Prostate gland (tissue), 2 donors: ENCODE measurements at regions not wholly inside any gene's neighbourhood (a gene's known extent, or its start where the extent isn't known, plus 50 kb on each side); places are given as distances from the start of the nearest gene placed in this dataset.

Experiments used
- POLR2A ChIP-seq: fragments of 450-650 bp; IDR thresholded peaks from one replicate; pipeline ENCODE4 v1.6.1; 2016; ENCODE audit warnings: antibody characterized with exemption, mild to moderate bottlenecking
- POLR2AphosphoS5 ChIP-seq: sonication (generic); formaldehyde crosslinking; IDR thresholded peaks from one replicate; pipeline ENCODE4 v1.6.1; 2017; ENCODE audit warnings: antibody characterized with exemption
- TF ChIP-seq, protein P1 (sequence below), 4 experiments: fragments of 200-600 bp in 2 of 4; fragments of 450-650 bp in 2 of 4; sonication (generic) in 2 of 4; IDR thresholded peaks; 1 replicate in 3 of 4; 2 replicates in 1 of 4; pipeline ENCODE4 v1.5.1; 2016 to 2019; ENCODE audit warnings: antibody characterized with exemption in 4 of 4, mild to moderate bottlenecking in 2 of 4, moderate library complexity in 2 of 4

DNA sequence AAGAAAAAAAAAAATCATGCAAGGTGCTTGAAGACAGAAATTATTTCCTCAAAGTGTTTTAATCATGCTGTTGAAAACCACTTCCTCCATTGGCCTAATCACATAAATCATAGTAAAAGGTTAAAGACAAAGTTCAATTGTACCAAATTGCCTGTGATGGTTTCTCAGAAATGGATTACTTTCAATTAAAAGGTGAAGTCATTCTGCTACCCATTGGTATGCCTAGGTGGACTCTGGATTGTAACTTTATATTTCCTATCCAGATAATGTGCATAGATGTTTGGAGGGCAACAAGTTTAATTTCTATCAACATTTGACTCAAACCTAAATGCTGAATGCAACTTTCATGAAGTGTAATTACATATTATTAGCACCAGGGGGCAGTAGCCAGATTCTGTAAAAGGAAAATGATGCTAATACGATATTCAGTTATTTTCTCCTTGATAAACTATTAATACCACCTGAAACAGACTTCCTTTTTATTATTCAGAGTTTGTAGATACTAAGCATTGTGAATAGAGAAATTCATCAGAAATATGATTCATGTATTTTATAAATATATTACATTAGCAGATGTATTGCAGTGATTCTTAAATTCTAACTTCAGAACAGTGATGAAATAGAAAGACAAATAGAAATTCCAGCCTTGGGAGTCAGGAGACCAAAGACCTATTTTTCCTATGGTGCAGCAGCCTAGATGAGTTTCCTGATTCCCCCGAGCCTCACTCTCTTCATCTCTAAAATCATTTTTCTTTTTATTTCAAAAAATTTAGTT, 148.2 kb downstream of the CAAP1 start:
- no peak for TF ChIP-seq POLR2AphosphoS5
- TF ChIP-seq, protein P1, sequence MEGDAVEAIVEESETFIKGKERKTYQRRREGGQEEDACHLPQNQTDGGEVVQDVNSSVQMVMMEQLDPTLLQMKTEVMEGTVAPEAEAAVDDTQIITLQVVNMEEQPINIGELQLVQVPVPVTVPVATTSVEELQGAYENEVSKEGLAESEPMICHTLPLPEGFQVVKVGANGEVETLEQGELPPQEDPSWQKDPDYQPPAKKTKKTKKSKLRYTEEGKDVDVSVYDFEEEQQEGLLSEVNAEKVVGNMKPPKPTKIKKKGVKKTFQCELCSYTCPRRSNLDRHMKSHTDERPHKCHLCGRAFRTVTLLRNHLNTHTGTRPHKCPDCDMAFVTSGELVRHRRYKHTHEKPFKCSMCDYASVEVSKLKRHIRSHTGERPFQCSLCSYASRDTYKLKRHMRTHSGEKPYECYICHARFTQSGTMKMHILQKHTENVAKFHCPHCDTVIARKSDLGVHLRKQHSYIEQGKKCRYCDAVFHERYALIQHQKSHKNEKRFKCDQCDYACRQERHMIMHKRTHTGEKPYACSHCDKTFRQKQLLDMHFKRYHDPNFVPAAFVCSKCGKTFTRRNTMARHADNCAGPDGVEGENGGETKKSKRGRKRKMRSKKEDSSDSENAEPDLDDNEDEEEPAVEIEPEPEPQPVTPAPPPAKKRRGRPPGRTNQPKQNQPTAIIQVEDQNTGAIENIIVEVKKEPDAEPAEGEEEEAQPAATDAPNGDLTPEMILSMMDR (IDR thresholded peaks at IDR 0.05): peak; percentile 63 to 82 (median 70)
- no peak for TF ChIP-seq POLR2A
